ENCODE measurements at regions not wholly inside any gene's neighbourhood (a gene's known extent, or its start where the extent isn't known, plus 50 kb on each side); places are given as distances from the start of the nearest gene placed in this dataset.

DNA sequence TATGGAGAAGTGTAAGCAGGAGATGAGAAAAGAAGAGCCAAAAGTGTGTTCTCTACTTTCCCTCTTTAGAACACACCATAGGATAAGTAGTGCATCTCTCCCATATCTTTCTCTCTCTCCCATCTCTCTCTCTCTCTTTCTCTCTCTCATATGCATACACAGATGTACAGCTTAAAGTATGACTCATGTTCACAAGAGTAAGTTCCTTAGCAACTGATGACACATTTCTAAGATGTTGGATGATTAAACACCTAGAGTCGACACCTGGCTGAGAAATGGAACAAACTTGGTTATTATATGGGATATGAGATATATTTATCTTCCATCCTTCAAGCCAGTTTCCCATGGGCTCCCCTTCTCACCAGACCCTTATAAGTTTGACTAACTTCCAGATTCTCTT lies 113.5 kb downstream of the TMEM132E start:
- DNase-seq = no peak
